ENCODE measurements at regions not wholly inside any gene's neighbourhood (a gene's known extent, or its start where the extent isn't known, plus 50 kb on each side); places are given as distances from the start of the nearest gene placed in this dataset.

- no peak for TF ChIP-seq CREB3 (CRISPR knock-in tag; IDR thresholded peaks at IDR 0.05)
- TF ChIP-seq SALL1 (CRISPR knock-in tag; IDR thresholded peaks at IDR 0.05), result peak; percentile 36; the same call in 1 of the 2 replicates
- TF ChIP-seq ZNF574 (CRISPR knock-in tag; IDR thresholded peaks at IDR 0.05), result no peak
- TF ChIP-seq ZNF670 (CRISPR knock-in tag; IDR thresholded peaks at IDR 0.05; ENCODE audit: borderline replicate concordance), result no peak
- TF ChIP-seq ZHX1 (CRISPR knock-in tag; IDR thresholded peaks at IDR 0.05; ENCODE audit: low read depth), result no peak
- TF ChIP-seq BRF2 (CRISPR knock-in tag; IDR thresholded peaks at IDR 0.05), result no peak
- no peak for TF ChIP-seq SNAPC5 (CRISPR knock-in tag; IDR thresholded peaks at IDR 0.05; ENCODE audit: borderline replicate concordance)
- TF ChIP-seq ZNF878 (CRISPR knock-in tag; IDR thresholded peaks at IDR 0.05), result no peak
- no peak for TF ChIP-seq MXD3 (CRISPR knock-in tag; IDR thresholded peaks at IDR 0.05)
- no peak for TF ChIP-seq CHCHD3 (CRISPR knock-in tag; IDR thresholded peaks at IDR 0.05)
- TF ChIP-seq RORA (CRISPR knock-in tag; IDR thresholded peaks at IDR 0.05), result no peak
- no peak for TF ChIP-seq ZFAT (CRISPR knock-in tag; conservative IDR thresholded peaks at IDR 0.05)
- TF ChIP-seq PRDM4 (CRISPR knock-in tag; IDR thresholded peaks at IDR 0.05; ENCODE audit: borderline replicate concordance), result no peak
- TF ChIP-seq ZMYM2 (CRISPR knock-in tag; IDR thresholded peaks at IDR 0.05), result no peak
- TF ChIP-seq NFKBIZ (CRISPR knock-in tag; IDR thresholded peaks at IDR 0.05), result no peak
- no peak for TF ChIP-seq MTF1 (CRISPR knock-in tag; IDR thresholded peaks at IDR 0.05)
- peak; percentile 44; the same call in 1 of the 2 replicates for TF ChIP-seq MEF2D (CRISPR knock-in tag; IDR thresholded peaks at IDR 0.05)
- TF ChIP-seq FOXP1 (IDR thresholded peaks at IDR 0.05), result no peak
- peak; percentile 44; the same call in 1 of the 2 replicates for TF ChIP-seq FOXP1 (CRISPR knock-in tag; IDR thresholded peaks at IDR 0.05)
Observed at GRCh38 chr4:186829740-186830449, 106.2 kb upstream of the FAT1 start (continued).
